Gastrocnemius medialis (tissue), 4 donors: ENCODE measurements at regions not wholly inside any gene's neighbourhood (a gene's known extent, or its start where the extent isn't known, plus 50 kb on each side); places are given as distances from the start of the nearest gene placed in this dataset.

ENCODE experiments used
- ATAC-seq, 2 donors: fragments of 150-250 bp; one replicate each; pipeline ENCODE4 v1.9.1; 2016
- DNase-seq, 2 donors: peaks; one replicate each; pipeline ENCODE4 v3.0.0-alpha.2; 2019
- H3K27ac ChIP-seq, 4 donors: fragments of 200-600 bp; sonication (generic); 1 replicate in 1 of 4; 2 replicates in 3 of 4; pipeline ENCODE4 v1.5.1; 2016 to 2018; ENCODE audit warnings: mild to moderate bottlenecking in 2 of 4, moderate library complexity in 1 of 4
- H3K27me3 ChIP-seq, 3 donors: fragments of 200-600 bp; sonication (generic) in 2 of 3; 1 replicate in 1 of 3; 2 replicates in 2 of 3; pipeline versions ENCODE4 v1.5.1 to v1.6.0; 2016 to 2019; ENCODE audit warnings: mild to moderate bottlenecking in 1 of 3, moderate library complexity in 1 of 3
- H3K36me3 ChIP-seq, 2 donors: fragments of 200-600 bp; sonication (generic) in 1 of 2; one replicate each; pipeline ENCODE4 v1.5.1; 2017 to 2018
- H3K4me1 ChIP-seq, 2 donors: fragments of 200-600 bp; sonication (generic) in 1 of 2; one replicate each; pipeline ENCODE4 v1.5.1; 2016 to 2017; ENCODE audit warnings: mild to moderate bottlenecking in 2 of 2
- H3K4me3 ChIP-seq, 4 donors: fragments of 200-600 bp; sonication (generic) in 3 of 4; 1 replicate in 1 of 4; 2 replicates in 3 of 4; pipeline ENCODE4 v1.5.1; 2016 to 2019; ENCODE audit warnings: mild to moderate bottlenecking in 2 of 4
- H3K9me3 ChIP-seq, 3 donors: fragments of 200-600 bp; sonication (generic) in 2 of 3; 1 replicate in 1 of 3; 2 replicates in 2 of 3; pipeline ENCODE4 v1.5.1; 2016 to 2019
- POLR2A ChIP-seq, 2 donors: fragments of 450-650 bp; IDR thresholded peaks; one replicate each; pipeline ENCODE4 v1.6.1; 2017; ENCODE audit warnings: antibody characterized with exemption in 2 of 2, mild to moderate bottlenecking in 2 of 2, moderate library complexity in 2 of 2
- in situ Hi-C, 4 donors: fragments of 200-750 bp; cut with MboI; loops; one replicate each; pipeline versions ENCODE4 v1.15.0 to v1.8.0; 2017; ENCODE audit warnings: low sequenced_read_pairs in 4 of 4
- intact Hi-C: fragments of 100-400 bp; cut with DNase I; formaldehyde crosslinking; loops from one replicate; pipeline ENCODE4 v1.15.1; 2023; ENCODE audit warnings: low total_unique reads
- TF ChIP-seq, protein P1 (sequence below), 5 experiments: fragments of 450-650 bp in 3 of 5; fragments of 200-600 bp in 2 of 5; sonication (generic) in 2 of 5; IDR thresholded peaks in 4 of 5; conservative IDR thresholded peaks in 1 of 5; 1 replicate in 4 of 5; 2 replicates in 1 of 5; pipeline ENCODE4 v1.5.1; 2016 to 2019; ENCODE audit warnings: antibody characterized with exemption in 5 of 5, mild to moderate bottlenecking in 3 of 5, moderate library complexity in 3 of 5

DNA sequence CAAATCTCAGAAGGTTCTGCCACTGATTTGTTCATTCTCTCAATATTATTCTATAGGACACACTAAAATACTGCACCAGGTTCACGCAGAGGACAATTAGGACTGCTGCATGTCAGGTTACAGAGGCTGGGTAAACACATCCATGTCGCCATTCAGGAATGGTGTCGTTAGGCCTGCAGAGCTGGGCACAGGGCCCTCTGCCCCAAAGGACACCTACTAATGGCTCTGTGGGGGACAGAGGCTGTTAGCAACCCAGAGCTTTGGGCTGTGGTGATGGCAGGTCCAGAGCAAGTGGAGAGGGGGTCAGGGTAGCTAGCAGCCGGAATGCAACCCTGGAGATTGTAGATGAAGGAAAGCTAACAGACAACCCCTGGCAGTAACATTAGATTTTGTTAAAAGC is 115.9 kb downstream of the TTC32 start:
- Histone ChIP-seq H3K36me3 (no peaks in the 10 kb centered on the region), H3K4me1 (peaks cover 14 to 21% of the 10 kb centered on the region in 2 donors), H3K27ac (peak overlapping the region; percentile 61 to 82 (median 67)), H3K27me3 (no peaks in the 10 kb centered on the region), H3K4me3 (no peak overlapping the region), H3K9me3 (no peaks in the 10 kb centered on the region)
- ATAC-seq (peak; percentile 43 to 58), DNase-seq (no peak)
- TF ChIP-seq POLR2A (IDR thresholded peaks at IDR 0.05), result no peak
- TF ChIP-seq, protein P1, sequence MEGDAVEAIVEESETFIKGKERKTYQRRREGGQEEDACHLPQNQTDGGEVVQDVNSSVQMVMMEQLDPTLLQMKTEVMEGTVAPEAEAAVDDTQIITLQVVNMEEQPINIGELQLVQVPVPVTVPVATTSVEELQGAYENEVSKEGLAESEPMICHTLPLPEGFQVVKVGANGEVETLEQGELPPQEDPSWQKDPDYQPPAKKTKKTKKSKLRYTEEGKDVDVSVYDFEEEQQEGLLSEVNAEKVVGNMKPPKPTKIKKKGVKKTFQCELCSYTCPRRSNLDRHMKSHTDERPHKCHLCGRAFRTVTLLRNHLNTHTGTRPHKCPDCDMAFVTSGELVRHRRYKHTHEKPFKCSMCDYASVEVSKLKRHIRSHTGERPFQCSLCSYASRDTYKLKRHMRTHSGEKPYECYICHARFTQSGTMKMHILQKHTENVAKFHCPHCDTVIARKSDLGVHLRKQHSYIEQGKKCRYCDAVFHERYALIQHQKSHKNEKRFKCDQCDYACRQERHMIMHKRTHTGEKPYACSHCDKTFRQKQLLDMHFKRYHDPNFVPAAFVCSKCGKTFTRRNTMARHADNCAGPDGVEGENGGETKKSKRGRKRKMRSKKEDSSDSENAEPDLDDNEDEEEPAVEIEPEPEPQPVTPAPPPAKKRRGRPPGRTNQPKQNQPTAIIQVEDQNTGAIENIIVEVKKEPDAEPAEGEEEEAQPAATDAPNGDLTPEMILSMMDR (IDR thresholded peaks at IDR 0.05 in 4 of 5, conservative IDR thresholded peaks at IDR 0.05 in 1 of 5), result no peak
- intact Hi-C loops, result loop anchor here (1.0 kb wide), 1 partner anchor 15 kb away; no protein-coding TSS in a partner anchor
- in situ Hi-C loops, result no loop called here

DNA sequence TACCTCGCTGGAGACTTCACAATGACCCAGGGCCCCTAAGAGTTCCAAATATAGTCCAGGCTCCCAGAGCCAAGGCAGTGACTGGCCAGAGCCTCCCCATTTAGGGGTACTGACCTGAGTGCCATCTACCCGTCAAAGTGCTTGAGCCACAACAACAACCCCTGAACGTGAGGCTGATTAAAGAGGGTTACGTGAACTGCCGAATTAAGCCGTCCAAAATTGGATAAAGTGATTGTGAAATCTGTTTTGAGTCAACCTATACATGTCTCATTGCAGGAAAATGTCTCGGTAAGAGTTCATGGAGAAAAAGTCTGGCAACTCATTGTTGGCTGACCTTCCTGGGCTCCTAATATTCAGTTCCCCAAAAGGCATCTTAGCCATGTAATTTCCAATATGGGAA is 116.3 kb downstream of the TTC32 start:
- peak overlapping the region; percentile 61 to 82 (median 67) for H3K27ac ChIP-seq

DNA sequence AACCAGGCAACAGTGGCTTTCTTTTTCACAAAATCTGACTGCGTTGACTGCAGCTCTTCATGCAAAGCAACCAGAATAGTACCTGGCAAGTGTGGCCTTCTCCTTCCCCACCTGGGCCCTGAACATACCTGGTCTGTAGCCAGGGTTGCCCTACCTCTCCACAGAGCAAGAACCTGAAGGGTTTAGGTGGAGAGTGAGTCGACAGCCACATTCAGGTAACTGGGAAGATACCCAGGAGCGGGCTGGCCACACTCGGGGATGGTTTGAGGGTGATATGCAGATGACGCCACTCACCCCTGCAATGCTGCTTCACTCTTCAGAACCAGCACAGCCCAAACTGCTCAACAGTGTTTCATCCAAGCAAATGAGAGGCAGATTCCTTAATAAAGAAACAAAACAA is 117.3 kb downstream of the TTC32 start:
- no peak for DNase-seq
- TF ChIP-seq, protein P1 (IDR thresholded peaks at IDR 0.05 in 4 of 5, conservative IDR thresholded peaks at IDR 0.05 in 1 of 5), result no peak
- TF ChIP-seq POLR2A (IDR thresholded peaks at IDR 0.05), result no peak
- Histone ChIP-seq H3K27ac (peak overlapping the region in 2 of 4 donors; percentile 72 to 82), H3K4me1 (peaks cover 14 to 21% of the 10 kb centered on the region in 2 donors), H3K4me3 (peak overlapping the region in 2 of 4 donors; percentile 26 to 46), H3K27me3 (no peaks in the 10 kb centered on the region), H3K36me3 (no peaks in the 10 kb centered on the region), H3K9me3 (no peaks in the 10 kb centered on the region)
- ATAC-seq, result no peak
- in situ Hi-C loops, result no loop called here
- intact Hi-C loops, result no loop called here

More for the DNA sequence above, 116.3 kb downstream of the TTC32 start:
- H3K27me3 ChIP-seq, result no peaks in the 10 kb centered on the region
- in situ Hi-C loops (no loop called here), intact Hi-C loops (loop anchor here (1.0 kb wide), 1 partner anchor 16 kb away; no protein-coding TSS in a partner anchor)
- H3K36me3 ChIP-seq, result no peaks in the 10 kb centered on the region
- TF ChIP-seq, protein P1 (IDR thresholded peaks at IDR 0.05 in 4 of 5, conservative IDR thresholded peaks at IDR 0.05 in 1 of 5), result no peak
- peak; percentile 42 to 72 for TF ChIP-seq POLR2A (IDR thresholded peaks at IDR 0.05)
- peak; percentile 52 to 77 for ATAC-seq
- no peaks in the 10 kb centered on the region for H3K9me3 ChIP-seq
- peaks cover 14 to 21% of the 10 kb centered on the region in 2 donors for H3K4me1 ChIP-seq
- no peak for DNase-seq
- H3K4me3 ChIP-seq, result peak overlapping the region in 1 of 4 donors; percentile 46

DNA sequence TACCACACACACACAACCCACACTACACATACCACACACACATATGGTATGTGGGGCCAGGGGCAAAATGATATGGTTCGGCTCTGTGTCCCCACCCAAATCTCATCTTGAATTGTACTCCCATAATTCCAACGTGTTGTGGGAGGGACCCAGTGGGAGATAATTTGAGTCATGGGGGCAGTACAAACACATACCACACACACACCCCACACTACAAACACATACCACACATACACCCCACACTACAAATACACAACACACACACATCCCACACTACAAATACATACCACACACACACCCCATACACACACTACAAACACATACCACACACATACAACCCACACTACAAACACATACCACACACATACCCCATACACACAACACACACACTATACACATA is 117.8 kb downstream of the TTC32 start:
- H3K4me1 ChIP-seq, result peaks cover 14 to 21% of the 10 kb centered on the region in 2 donors

More for the DNA sequence above, 117.8 kb downstream of the TTC32 start:
- TF ChIP-seq POLR2A (IDR thresholded peaks at IDR 0.05), result no peak
- TF ChIP-seq, protein P1 (IDR thresholded peaks at IDR 0.05 in 4 of 5, conservative IDR thresholded peaks at IDR 0.05 in 1 of 5), result no peak
- H3K27me3 ChIP-seq, result no peaks in the 10 kb centered on the region
- no peaks in the 10 kb centered on the region for H3K36me3 ChIP-seq
- intact Hi-C loops (no loop called here), in situ Hi-C loops (no loop called here)
- no peak for ATAC-seq
- peak overlapping the region in 1 of 4 donors; percentile 46 for H3K4me3 ChIP-seq
- no peak for DNase-seq
- H3K9me3 ChIP-seq, result no peaks in the 10 kb centered on the region
- peak overlapping the region in 1 of 4 donors; percentile 82 for H3K27ac ChIP-seq
